ENCODE measurements at regions not wholly inside any gene's neighbourhood (a gene's known extent, or its start where the extent isn't known, plus 50 kb on each side); places are given as distances from the start of the nearest gene placed in this dataset.

GRCh38 chr2:180446492-180446891 is 439.4 kb upstream of the CWC22 start:
- no peak for ATAC-seq
- no peak for TF ChIP-seq POLR2A (IDR thresholded peaks at IDR 0.05)
- TF ChIP-seq, protein P1, sequence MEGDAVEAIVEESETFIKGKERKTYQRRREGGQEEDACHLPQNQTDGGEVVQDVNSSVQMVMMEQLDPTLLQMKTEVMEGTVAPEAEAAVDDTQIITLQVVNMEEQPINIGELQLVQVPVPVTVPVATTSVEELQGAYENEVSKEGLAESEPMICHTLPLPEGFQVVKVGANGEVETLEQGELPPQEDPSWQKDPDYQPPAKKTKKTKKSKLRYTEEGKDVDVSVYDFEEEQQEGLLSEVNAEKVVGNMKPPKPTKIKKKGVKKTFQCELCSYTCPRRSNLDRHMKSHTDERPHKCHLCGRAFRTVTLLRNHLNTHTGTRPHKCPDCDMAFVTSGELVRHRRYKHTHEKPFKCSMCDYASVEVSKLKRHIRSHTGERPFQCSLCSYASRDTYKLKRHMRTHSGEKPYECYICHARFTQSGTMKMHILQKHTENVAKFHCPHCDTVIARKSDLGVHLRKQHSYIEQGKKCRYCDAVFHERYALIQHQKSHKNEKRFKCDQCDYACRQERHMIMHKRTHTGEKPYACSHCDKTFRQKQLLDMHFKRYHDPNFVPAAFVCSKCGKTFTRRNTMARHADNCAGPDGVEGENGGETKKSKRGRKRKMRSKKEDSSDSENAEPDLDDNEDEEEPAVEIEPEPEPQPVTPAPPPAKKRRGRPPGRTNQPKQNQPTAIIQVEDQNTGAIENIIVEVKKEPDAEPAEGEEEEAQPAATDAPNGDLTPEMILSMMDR (IDR thresholded peaks at IDR 0.05), result no peak
- intact Hi-C loops (cut with DNase I), result no loop called here
- Histone ChIP-seq H3K9me3 (no peaks in the 10 kb centered on the region), H3K27me3 (no peaks in the 10 kb centered on the region), H3K4me3 (no peak overlapping the region), H3K4me1 (no peaks in the 10 kb centered on the region), H3K36me3 (replicated peaks in 1 of 2; ENCODE audit: insufficient read depth in 1 of 2, low read depth in 2 of 2) (no peaks in the 10 kb centered on the region), H3K27ac (no peak overlapping the region)
- 65 to 70% methylated on average over 6 of the region's 6 CpGs for WGBS, 2 donors
- DNase-seq, result no peak

DNA sequence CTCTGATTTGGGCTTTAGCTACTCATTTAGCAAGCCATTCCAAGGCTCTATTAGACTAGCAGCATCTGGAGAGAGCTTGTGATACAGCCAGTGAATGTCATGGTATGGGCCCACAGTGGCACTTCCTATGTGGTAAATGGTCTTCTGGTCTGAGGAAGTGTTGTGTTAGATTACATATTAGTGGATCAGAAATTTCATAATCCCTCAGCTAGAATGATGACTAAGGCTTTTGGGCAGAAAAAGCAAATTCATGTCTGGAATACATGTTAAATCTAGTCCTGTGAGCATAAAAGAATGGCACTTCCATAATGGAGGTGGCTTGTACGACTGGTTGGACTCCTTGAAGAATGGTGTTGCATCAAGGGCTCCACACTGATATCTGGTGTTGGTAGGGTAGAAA is 436.8 kb upstream of the CWC22 start:
- intact Hi-C loops (cut with DNase I), result no loop called here
- H3K36me3 ChIP-seq (replicated peaks in 1 of 2; ENCODE audit: insufficient read depth in 1 of 2, low read depth in 2 of 2), result no peaks in the 10 kb centered on the region
- no peak overlapping the region for H3K27ac ChIP-seq
- TF ChIP-seq, protein P1 (IDR thresholded peaks at IDR 0.05), result no peak
- no peak for TF ChIP-seq POLR2A (IDR thresholded peaks at IDR 0.05)
- WGBS, 2 donors, result 31 to 41% methylated on average over 1 of the region's 1 CpG
- H3K4me1 ChIP-seq, result no peaks in the 10 kb centered on the region
- no peak overlapping the region for H3K4me3 ChIP-seq
- ATAC-seq (no peak), DNase-seq (no peak)
- H3K27me3 ChIP-seq, result no peaks in the 10 kb centered on the region
- no peaks in the 10 kb centered on the region for H3K9me3 ChIP-seq

GRCh38 chr2:180442860-180443644 is 436.0 kb upstream of the CWC22 start:
- Histone ChIP-seq H3K36me3 (replicated peaks in 1 of 2; ENCODE audit: insufficient read depth in 1 of 2, low read depth in 2 of 2) (no peaks in the 10 kb centered on the region), H3K27me3 (no peaks in the 10 kb centered on the region), H3K27ac (no peak overlapping the region), H3K4me3 (no peak overlapping the region), H3K9me3 (no peaks in the 10 kb centered on the region), H3K4me1 (no peaks in the 10 kb centered on the region)
- no peak for ATAC-seq
- DNase-seq, result no peak
- intact Hi-C loops (cut with DNase I), result no loop called here
- TF ChIP-seq, protein P1 (IDR thresholded peaks at IDR 0.05), result no peak
- no peak for TF ChIP-seq POLR2A (IDR thresholded peaks at IDR 0.05)
- 83 to 88% methylated on average over 1 of the region's 1 CpG for WGBS, 2 donors

DNA sequence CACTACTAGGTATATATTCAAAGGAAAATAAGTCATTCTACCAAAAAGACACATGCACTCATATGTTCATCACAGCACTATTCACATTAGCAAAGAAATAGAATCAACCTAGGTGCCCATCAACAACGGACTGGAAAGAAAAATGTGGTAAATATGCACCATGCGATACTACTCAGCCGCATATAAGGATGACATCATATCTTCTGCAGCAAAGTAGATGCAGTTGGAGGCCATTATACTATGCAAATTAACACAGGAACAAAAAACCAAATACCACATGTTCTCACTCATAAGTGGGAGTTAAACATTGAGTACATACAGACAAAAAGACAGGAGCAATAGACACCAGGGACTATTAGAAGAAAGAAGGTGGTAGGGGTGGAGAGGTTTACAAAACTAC is 412.1 kb upstream of the CWC22 start:
- Histone ChIP-seq H3K36me3 (replicated peaks in 1 of 2; ENCODE audit: insufficient read depth in 1 of 2, low read depth in 2 of 2) (no peaks in the 10 kb centered on the region), H3K27me3 (no peaks in the 10 kb centered on the region), H3K4me3 (no peak overlapping the region), H3K9me3 (no peaks in the 10 kb centered on the region), H3K27ac (no peak overlapping the region), H3K4me1 (no peaks in the 10 kb centered on the region)
- TF ChIP-seq, protein P1 (IDR thresholded peaks at IDR 0.05), result no peak
- TF ChIP-seq POLR2A (IDR thresholded peaks at IDR 0.05), result no peak
- WGBS, 2 donors, result 79 to 81% methylated on average over 3 of the region's 3 CpGs
- no peak for ATAC-seq
- DNase-seq, result no peak
- intact Hi-C loops (cut with DNase I), result no loop called here

DNA sequence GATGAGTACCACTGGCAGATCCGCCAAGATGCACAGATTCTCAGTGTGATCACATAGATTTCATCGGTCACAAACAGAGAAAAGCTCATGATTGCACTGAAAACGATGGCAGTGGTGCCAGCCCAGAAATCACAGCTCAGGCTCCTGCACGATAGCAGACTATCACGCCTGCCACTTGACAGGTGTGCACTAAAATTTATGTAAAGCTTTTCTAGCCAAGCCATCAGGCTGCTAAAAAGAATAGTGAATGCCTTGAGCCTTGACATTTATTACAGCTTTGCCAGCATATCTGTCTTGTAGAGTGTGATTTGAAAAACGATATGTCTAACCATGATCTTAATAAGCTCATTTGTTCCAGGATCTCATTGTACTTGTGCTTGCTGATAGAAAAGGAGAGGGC is 409.5 kb upstream of the CWC22 start:
- H3K36me3 ChIP-seq (replicated peaks in 1 of 2; ENCODE audit: insufficient read depth in 1 of 2, low read depth in 2 of 2), result no peaks in the 10 kb centered on the region
- no peak overlapping the region for H3K27ac ChIP-seq
- WGBS, 2 donors, result 47 to 60% methylated on average over 6 of the region's 6 CpGs
- H3K27me3 ChIP-seq, result no peaks in the 10 kb centered on the region
- H3K9me3 ChIP-seq, result no peaks in the 10 kb centered on the region
- H3K4me1 ChIP-seq, result no peaks in the 10 kb centered on the region
- no peak overlapping the region for H3K4me3 ChIP-seq
- no peak for DNase-seq
- TF ChIP-seq, protein P1 (IDR thresholded peaks at IDR 0.05), result no peak
- TF ChIP-seq POLR2A (IDR thresholded peaks at IDR 0.05), result no peak
- ATAC-seq, result no peak
- intact Hi-C loops (cut with DNase I), result no loop called here
